Osteoblast (primary cell): ENCODE measurements at regions not wholly inside any gene's neighbourhood (a gene's known extent, or its start where the extent isn't known, plus 50 kb on each side); places are given as distances from the start of the nearest gene placed in this dataset.

Experiments used
- DNase-seq: peaks from one replicate; pipeline ENCODE4 v3.0.0; 2011; ENCODE audit warnings: low spot score, mixed read lengths; ENCODE audit not compliant: insufficient read length; ENCODE audit errors: missing footprints
- H2AFZ ChIP-seq: 2 replicates; pipeline ENCODE4 v1.6.0; 2011; ENCODE audit warnings: mild to moderate bottlenecking, low read length
- H3K27ac ChIP-seq: 2 replicates; pipeline ENCODE4 v1.5.1; 2011; ENCODE audit warnings: mild to moderate bottlenecking, low read depth, low read length, moderate library complexity
- H3K27me3 ChIP-seq: 2 replicates; pipeline ENCODE4 v1.6.0; 2012; ENCODE audit warnings: mild to moderate bottlenecking, control low read depth, inconsistent platforms, low read length, moderate library complexity; ENCODE audit not compliant: insufficient read depth
- H3K36me3 ChIP-seq: 2 replicates; pipeline ENCODE4 v1.5.1; 2011; ENCODE audit warnings: mild to moderate bottlenecking, low read length, control low read depth, moderate library complexity; ENCODE audit not compliant: insufficient read depth
- H3K4me1 ChIP-seq: 2 replicates; pipeline ENCODE4 v1.5.1; 2011; ENCODE audit warnings: mild to moderate bottlenecking, low read length, control low read depth, moderate library complexity; ENCODE audit not compliant: insufficient read depth
- H3K4me2 ChIP-seq: 2 replicates; pipeline ENCODE4 v1.6.0; 2011; ENCODE audit warnings: mild to moderate bottlenecking, low read length; ENCODE audit not compliant: insufficient read depth
- H3K4me3 ChIP-seq: fragments of 200-600 bp; sonication (generic); 3 replicates; pipeline ENCODE4 v1.5.1; 2012; ENCODE audit warnings: mild to moderate bottlenecking, low read length, inconsistent platforms; ENCODE audit not compliant: insufficient read depth
- H3K79me2 ChIP-seq: 2 replicates; pipeline ENCODE4 v1.6.0; 2012; ENCODE audit warnings: mild to moderate bottlenecking, low read length, control low read depth, inconsistent platforms; ENCODE audit not compliant: insufficient read depth
- H3K9me3 ChIP-seq: 2 replicates; pipeline ENCODE4 v1.5.1; 2011; ENCODE audit warnings: low read depth, low read length, control low read depth
- H4K20me1 ChIP-seq: 2 replicates; pipeline ENCODE4 v1.6.0; 2012; ENCODE audit warnings: mild to moderate bottlenecking, low read length, control low read depth; ENCODE audit not compliant: insufficient read depth
- TF ChIP-seq, protein P1 (sequence below): IDR thresholded peaks from 2 replicates; pipeline ENCODE4 v1.5.1; 2011; ENCODE audit warnings: mild to moderate bottlenecking, low read depth, low read length, moderate library complexity; ENCODE audit errors: extremely low read depth

DNA sequence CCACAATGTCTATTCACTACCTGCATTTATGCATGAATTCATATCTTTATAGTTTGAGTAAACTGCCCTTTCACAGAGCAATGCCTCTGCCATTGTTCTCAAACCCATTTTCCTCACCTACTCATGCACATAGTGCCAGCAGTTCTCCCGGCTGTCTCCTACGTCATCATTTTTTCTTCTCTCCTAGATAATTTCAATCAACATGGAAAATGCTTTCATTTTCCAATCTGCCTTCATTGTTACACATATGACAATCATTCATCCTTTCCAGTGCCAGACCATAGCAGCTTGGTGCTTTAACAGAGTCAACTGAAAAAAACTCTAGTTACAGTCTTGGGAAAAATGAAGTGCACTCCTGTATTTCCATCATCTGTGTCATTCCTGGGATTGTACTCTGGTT, 514.8 kb upstream of the CTNND2 start:
- H4K20me1 ChIP-seq, result no peaks in the 10 kb centered on the region
- H3K4me1 ChIP-seq, result no peaks in the 10 kb centered on the region
- no peak overlapping the region for H3K4me3 ChIP-seq
- TF ChIP-seq, protein P1, sequence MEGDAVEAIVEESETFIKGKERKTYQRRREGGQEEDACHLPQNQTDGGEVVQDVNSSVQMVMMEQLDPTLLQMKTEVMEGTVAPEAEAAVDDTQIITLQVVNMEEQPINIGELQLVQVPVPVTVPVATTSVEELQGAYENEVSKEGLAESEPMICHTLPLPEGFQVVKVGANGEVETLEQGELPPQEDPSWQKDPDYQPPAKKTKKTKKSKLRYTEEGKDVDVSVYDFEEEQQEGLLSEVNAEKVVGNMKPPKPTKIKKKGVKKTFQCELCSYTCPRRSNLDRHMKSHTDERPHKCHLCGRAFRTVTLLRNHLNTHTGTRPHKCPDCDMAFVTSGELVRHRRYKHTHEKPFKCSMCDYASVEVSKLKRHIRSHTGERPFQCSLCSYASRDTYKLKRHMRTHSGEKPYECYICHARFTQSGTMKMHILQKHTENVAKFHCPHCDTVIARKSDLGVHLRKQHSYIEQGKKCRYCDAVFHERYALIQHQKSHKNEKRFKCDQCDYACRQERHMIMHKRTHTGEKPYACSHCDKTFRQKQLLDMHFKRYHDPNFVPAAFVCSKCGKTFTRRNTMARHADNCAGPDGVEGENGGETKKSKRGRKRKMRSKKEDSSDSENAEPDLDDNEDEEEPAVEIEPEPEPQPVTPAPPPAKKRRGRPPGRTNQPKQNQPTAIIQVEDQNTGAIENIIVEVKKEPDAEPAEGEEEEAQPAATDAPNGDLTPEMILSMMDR, result no peak
- no peaks in the 10 kb centered on the region for H3K27me3 ChIP-seq
- H3K79me2 ChIP-seq, result no peaks in the 10 kb centered on the region
- no peaks in the 10 kb centered on the region for H3K36me3 ChIP-seq
- no peak for DNase-seq
- no peak overlapping the region for H2AFZ ChIP-seq
- no peak overlapping the region for H3K27ac ChIP-seq
- no peak overlapping the region for H3K4me2 ChIP-seq
- no peaks in the 10 kb centered on the region for H3K9me3 ChIP-seq

DNA sequence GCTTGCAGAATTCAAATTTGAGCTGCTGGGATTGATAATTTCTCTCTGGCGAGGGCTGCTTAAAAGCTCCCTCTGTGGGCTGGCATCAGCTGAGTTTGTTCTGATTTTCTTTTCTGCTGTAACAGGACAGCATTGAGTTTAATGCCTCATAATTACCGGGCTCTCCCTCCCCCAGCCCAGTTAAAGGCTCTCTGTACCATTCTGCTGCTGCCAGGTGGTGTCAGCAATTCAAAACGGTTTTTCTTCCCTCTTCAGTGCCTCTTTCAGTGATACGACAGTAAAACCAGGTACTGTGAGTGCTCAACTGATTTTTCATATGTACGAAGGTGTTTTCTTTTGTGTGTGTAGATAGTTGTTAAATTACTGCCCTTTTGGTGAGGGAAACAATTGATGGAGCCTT, 509.3 kb upstream of the CTNND2 start:
- H3K36me3 ChIP-seq, result no peaks in the 10 kb centered on the region
- H3K4me3 ChIP-seq, result no peak overlapping the region
- no peaks in the 10 kb centered on the region for H3K79me2 ChIP-seq
- no peak overlapping the region for H2AFZ ChIP-seq
- TF ChIP-seq, protein P1, result no peak
- no peak for DNase-seq
- no peak overlapping the region for H3K27ac ChIP-seq
- no peaks in the 10 kb centered on the region for H3K9me3 ChIP-seq
- H3K27me3 ChIP-seq, result no peaks in the 10 kb centered on the region
- no peak overlapping the region for H3K4me2 ChIP-seq
- no peaks in the 10 kb centered on the region for H4K20me1 ChIP-seq
- no peaks in the 10 kb centered on the region for H3K4me1 ChIP-seq

DNA sequence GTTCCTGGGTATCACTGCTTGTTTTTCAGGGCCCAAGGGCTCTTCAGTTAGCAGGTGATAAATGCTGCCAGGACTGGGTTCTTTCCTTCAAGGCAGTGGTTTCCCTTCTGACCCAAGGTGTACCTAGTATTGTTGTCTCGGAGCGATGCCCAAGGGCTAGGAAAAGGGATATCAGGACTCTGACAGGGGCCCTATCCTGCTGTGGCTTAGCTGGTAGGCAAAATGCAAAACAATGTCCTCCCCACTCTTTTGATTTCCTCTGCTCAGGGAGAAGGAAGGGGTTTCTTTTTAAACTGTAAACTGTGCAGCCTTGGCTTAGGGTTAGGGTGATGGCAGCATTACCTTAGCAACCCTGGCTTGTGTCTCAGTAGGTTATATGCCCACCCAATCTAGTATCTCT, 508.8 kb upstream of the CTNND2 start:
- Histone ChIP-seq H4K20me1 (no peaks in the 10 kb centered on the region), H3K4me1 (no peaks in the 10 kb centered on the region), H3K4me3 (no peak overlapping the region), H3K36me3 (no peaks in the 10 kb centered on the region), H3K4me2 (no peak overlapping the region), H3K79me2 (no peaks in the 10 kb centered on the region), H3K27ac (no peak overlapping the region), H3K27me3 (no peaks in the 10 kb centered on the region), H2AFZ (no peak overlapping the region), H3K9me3 (no peaks in the 10 kb centered on the region)
- no peak for DNase-seq
- TF ChIP-seq, protein P1, result no peak

DNA sequence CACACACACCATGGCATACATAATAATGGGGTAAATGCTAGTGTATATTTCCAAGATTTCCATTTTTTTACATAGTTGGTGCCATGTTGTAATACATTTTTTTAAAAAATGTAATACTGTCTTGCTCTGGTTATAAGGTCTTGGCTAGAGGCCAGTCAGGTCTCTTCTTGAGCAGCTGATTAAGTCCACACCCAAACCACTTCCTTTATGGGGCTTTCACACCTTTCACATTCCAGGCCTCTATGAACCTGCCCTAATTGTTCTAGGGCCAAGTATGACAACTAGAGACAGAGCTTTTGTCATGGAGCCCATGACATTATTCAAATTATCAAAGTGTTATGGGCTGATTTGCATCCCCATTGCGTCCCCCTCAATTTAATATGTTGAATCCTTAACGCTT, 495.6 kb upstream of the CTNND2 start:
- Histone ChIP-seq H3K4me1 (no peaks in the 10 kb centered on the region), H3K27ac (no peak overlapping the region), H3K4me3 (no peak overlapping the region), H3K27me3 (no peaks in the 10 kb centered on the region), H3K9me3 (no peaks in the 10 kb centered on the region), H4K20me1 (no peaks in the 10 kb centered on the region), H2AFZ (no peak overlapping the region), H3K79me2 (no peaks in the 10 kb centered on the region), H3K4me2 (no peak overlapping the region), H3K36me3 (no peaks in the 10 kb centered on the region)
- TF ChIP-seq, protein P1, result no peak
- no peak for DNase-seq
